Testis (tissue), 2 donors: ENCODE measurements at regions not wholly inside any gene's neighbourhood (a gene's known extent, or its start where the extent isn't known, plus 50 kb on each side); places are given as distances from the start of the nearest gene placed in this dataset.

Source experiments
- POLR2A ChIP-seq: fragments of 450-650 bp; IDR thresholded peaks from one replicate; pipeline ENCODE4 v1.6.1; 2017; ENCODE audit warnings: antibody characterized with exemption, mild to moderate bottlenecking, moderate library complexity
- TF ChIP-seq, protein P1 (sequence below), 3 experiments: fragments of 450-650 bp in 2 of 3; fragments of 200-600 bp in 1 of 3; sonication (generic) in 1 of 3; IDR thresholded peaks; one replicate each; pipeline ENCODE4 v1.5.1; 2016 to 2019; ENCODE audit warnings: antibody characterized with exemption in 3 of 3, mild to moderate bottlenecking in 2 of 3, moderate library complexity in 1 of 3

DNA sequence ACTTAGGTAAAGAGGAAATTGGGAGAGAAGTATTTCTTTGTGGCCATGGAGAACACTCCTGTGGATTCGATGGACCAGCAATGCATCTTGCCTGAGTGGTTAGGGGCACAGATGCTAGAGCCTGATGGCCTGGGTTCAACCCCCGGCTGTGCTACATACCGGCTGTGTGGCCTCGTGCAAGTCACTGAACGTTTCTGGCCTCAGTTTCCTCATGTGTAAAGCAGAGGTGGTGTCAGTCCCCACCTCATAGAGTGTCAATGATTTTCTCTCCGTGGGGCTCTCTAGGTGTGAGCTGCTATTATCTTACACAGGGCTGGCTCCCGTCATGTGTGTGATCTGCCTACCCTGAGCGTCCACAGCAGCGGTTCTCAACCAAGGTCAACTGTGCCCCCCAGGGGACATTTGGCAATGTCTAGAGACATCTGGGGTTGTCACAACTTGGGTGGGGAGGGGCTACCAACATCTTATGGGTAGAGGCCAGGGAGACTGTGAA lies 50.0 kb upstream of the PTPN1 start:
- TF ChIP-seq, protein P1, sequence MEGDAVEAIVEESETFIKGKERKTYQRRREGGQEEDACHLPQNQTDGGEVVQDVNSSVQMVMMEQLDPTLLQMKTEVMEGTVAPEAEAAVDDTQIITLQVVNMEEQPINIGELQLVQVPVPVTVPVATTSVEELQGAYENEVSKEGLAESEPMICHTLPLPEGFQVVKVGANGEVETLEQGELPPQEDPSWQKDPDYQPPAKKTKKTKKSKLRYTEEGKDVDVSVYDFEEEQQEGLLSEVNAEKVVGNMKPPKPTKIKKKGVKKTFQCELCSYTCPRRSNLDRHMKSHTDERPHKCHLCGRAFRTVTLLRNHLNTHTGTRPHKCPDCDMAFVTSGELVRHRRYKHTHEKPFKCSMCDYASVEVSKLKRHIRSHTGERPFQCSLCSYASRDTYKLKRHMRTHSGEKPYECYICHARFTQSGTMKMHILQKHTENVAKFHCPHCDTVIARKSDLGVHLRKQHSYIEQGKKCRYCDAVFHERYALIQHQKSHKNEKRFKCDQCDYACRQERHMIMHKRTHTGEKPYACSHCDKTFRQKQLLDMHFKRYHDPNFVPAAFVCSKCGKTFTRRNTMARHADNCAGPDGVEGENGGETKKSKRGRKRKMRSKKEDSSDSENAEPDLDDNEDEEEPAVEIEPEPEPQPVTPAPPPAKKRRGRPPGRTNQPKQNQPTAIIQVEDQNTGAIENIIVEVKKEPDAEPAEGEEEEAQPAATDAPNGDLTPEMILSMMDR (IDR thresholded peaks at IDR 0.05), result no peak
- no peak for TF ChIP-seq POLR2A
